SK-N-SH treated with all-trans-retinoic acid at 6 μM for 48 hours (cell line): ENCODE measurements at regions not wholly inside any gene's neighbourhood (a gene's known extent, or its start where the extent isn't known, plus 50 kb on each side); places are given as distances from the start of the nearest gene placed in this dataset.

Experiments
- ATAC-seq: fragments of 200-7000 bp; cut with Tn5 transposase; 3 replicates; pipeline ENCODE4 v1.9.1; 2020; ENCODE audit warnings: mild to moderate bottlenecking, moderate library complexity
- ARNTL ChIP-seq: fragments of 450-650 bp; formaldehyde crosslinking; IDR thresholded peaks from 2 replicates; pipeline ENCODE4 v1.5.0; 2020; ENCODE audit warnings: low read depth, mild to moderate bottlenecking, moderate library complexity, borderline replicate concordance
- BACH2 ChIP-seq: fragments of 250-450 bp; sonication (Bioruptor Pico); IDR thresholded peaks from 2 replicates; pipeline ENCODE4 v1.9.0; 2021; ENCODE audit warnings: mild to moderate bottlenecking, borderline replicate concordance
- CREB5 ChIP-seq: fragments of 250-450 bp; sonication (Bioruptor Pico); IDR thresholded peaks from 2 replicates; pipeline ENCODE4 v1.5.1; 2020; ENCODE audit warnings: low read depth, mild to moderate bottlenecking, moderate library complexity
- CSDC2 ChIP-seq: fragments of 250-450 bp; sonication (Bioruptor Pico); IDR thresholded peaks from 2 replicates; pipeline ENCODE4 v1.5.0; 2020; ENCODE audit warnings: mild to moderate bottlenecking, moderate library complexity
- CSRNP3 ChIP-seq: fragments of 250-450 bp; sonication (Bioruptor Pico); IDR thresholded peaks from 2 replicates; pipeline ENCODE4 v1.5.1; 2021; ENCODE audit warnings: mild to moderate bottlenecking, moderate library complexity
- ESRRG ChIP-seq: fragments of 250-450 bp; sonication (Bioruptor Pico); IDR thresholded peaks from 2 replicates; pipeline ENCODE4 v1.6.1; 2021; ENCODE audit warnings: mild to moderate bottlenecking
- GLIS3 ChIP-seq: fragments of 250-450 bp; sonication (Bioruptor Pico); IDR thresholded peaks from 2 replicates; pipeline ENCODE4 v1.5.0; 2020; ENCODE audit warnings: mild to moderate bottlenecking, moderate library complexity
- ISL1 ChIP-seq: fragments of 250-450 bp; sonication (Bioruptor Pico); IDR thresholded peaks from 2 replicates; pipeline ENCODE4 v2.1.2; 2022; ENCODE audit warnings: mild to moderate bottlenecking, moderate library complexity
- PATZ1 ChIP-seq: fragments of 250-450 bp; sonication (Bioruptor Pico); IDR thresholded peaks from 2 replicates; pipeline ENCODE4 v1.8.0; 2020; ENCODE audit warnings: mild to moderate bottlenecking, moderate library complexity, borderline replicate concordance
- PPARA ChIP-seq: fragments of 250-450 bp; sonication (Bioruptor Pico); IDR thresholded peaks from 2 replicates; pipeline ENCODE4 v1.5.0; 2020; ENCODE audit warnings: mild to moderate bottlenecking, borderline replicate concordance
- RARB ChIP-seq: fragments of 250-450 bp; sonication (Bioruptor Pico); IDR thresholded peaks from 2 replicates; pipeline ENCODE4 v1.8.0; 2021; ENCODE audit warnings: mild to moderate bottlenecking, moderate library complexity
- TCF4 ChIP-seq: fragments of 250-450 bp; sonication (Bioruptor Pico); IDR thresholded peaks from 2 replicates; pipeline ENCODE4 v1.8.0; 2021; ENCODE audit warnings: mild to moderate bottlenecking, moderate library complexity, borderline replicate concordance
- TOX ChIP-seq: fragments of 250-450 bp; sonication (Bioruptor Pico); IDR thresholded peaks from 2 replicates; pipeline ENCODE4 v1.8.0; 2021; ENCODE audit warnings: mild to moderate bottlenecking, moderate library complexity, borderline replicate concordance
- ZC3H10 ChIP-seq: fragments of 250-450 bp; sonication (Bioruptor Pico); IDR thresholded peaks from 2 replicates; pipeline ENCODE4 v1.5.1; 2021; ENCODE audit warnings: mild to moderate bottlenecking, moderate library complexity
- ZFP3 ChIP-seq: fragments of 250-450 bp; sonication (Bioruptor Pico); IDR thresholded peaks from 2 replicates; pipeline ENCODE4 v1.5.0; 2020; ENCODE audit warnings: mild to moderate bottlenecking, moderate library complexity
- ZNF565 ChIP-seq: fragments of 450-650 bp; formaldehyde crosslinking; conservative IDR thresholded peaks from 2 replicates; pipeline ENCODE4 v1.5.0; 2020; ENCODE audit warnings: low read depth, mild to moderate bottlenecking, moderate library complexity
- ZNF70 ChIP-seq: fragments of 450-650 bp; formaldehyde crosslinking; IDR thresholded peaks from 2 replicates; pipeline ENCODE4 v1.5.0; 2020; ENCODE audit warnings: mild to moderate bottlenecking, moderate library complexity
- ZNF8 ChIP-seq: fragments of 450-650 bp; formaldehyde crosslinking; IDR thresholded peaks from 2 replicates; pipeline ENCODE4 v1.5.0; 2020; ENCODE audit warnings: mild to moderate bottlenecking, moderate library complexity
- TF ChIP-seq, protein P1 (sequence below): fragments of 250-450 bp; sonication (Bioruptor Pico); IDR thresholded peaks from 2 replicates; pipeline ENCODE4 v1.8.0; 2021; ENCODE audit warnings: low read depth, mild to moderate bottlenecking, moderate library complexity, borderline replicate concordance
- TF ChIP-seq, protein P2 (sequence below): fragments of 250-450 bp; sonication (Bioruptor Pico); IDR thresholded peaks from 2 replicates; pipeline ENCODE4 v1.5.0; 2020; ENCODE audit warnings: mild to moderate bottlenecking, moderate library complexity

- TF ChIP-seq TOX (CRISPR knock-in tag) (no peak), CREB5 (CRISPR knock-in tag) (no peak), ISL1 (CRISPR knock-in tag) (no peak), BACH2 (CRISPR knock-in tag) (no peak), ZNF565 (no peak), ZC3H10 (CRISPR knock-in tag) (no peak), GLIS3 (CRISPR knock-in tag) (no peak), CSDC2 (no peak), RARB (CRISPR knock-in tag) (no peak), ZNF8 (CRISPR knock-in tag) (no peak), TCF4 (CRISPR knock-in tag) (no peak), PPARA (no peak), ZNF70 (CRISPR knock-in tag) (no peak), ZFP3 (CRISPR knock-in tag) (no peak), CSRNP3 (CRISPR knock-in tag) (no peak), ESRRG (CRISPR knock-in tag) (no peak), ARNTL (CRISPR knock-in tag) (no peak), PATZ1 (CRISPR knock-in tag) (no peak)
- TF ChIP-seq, protein P1, sequence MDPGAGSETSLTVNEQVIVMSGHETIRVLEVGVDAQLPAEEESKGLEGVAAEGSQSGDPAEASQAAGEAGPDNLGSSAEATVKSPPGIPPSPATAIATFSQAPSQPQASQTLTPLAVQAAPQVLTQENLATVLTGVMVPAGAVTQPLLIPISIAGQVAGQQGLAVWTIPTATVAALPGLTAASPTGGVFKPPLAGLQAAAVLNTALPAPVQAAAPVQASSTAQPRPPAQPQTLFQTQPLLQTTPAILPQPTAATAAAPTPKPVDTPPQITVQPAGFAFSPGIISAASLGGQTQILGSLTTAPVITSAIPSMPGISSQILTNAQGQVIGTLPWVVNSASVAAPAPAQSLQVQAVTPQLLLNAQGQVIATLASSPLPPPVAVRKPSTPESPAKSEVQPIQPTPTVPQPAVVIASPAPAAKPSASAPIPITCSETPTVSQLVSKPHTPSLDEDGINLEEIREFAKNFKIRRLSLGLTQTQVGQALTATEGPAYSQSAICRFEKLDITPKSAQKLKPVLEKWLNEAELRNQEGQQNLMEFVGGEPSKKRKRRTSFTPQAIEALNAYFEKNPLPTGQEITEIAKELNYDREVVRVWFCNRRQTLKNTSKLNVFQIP (CRISPR knock-in tag): no peak
- TF ChIP-seq, protein P2, sequence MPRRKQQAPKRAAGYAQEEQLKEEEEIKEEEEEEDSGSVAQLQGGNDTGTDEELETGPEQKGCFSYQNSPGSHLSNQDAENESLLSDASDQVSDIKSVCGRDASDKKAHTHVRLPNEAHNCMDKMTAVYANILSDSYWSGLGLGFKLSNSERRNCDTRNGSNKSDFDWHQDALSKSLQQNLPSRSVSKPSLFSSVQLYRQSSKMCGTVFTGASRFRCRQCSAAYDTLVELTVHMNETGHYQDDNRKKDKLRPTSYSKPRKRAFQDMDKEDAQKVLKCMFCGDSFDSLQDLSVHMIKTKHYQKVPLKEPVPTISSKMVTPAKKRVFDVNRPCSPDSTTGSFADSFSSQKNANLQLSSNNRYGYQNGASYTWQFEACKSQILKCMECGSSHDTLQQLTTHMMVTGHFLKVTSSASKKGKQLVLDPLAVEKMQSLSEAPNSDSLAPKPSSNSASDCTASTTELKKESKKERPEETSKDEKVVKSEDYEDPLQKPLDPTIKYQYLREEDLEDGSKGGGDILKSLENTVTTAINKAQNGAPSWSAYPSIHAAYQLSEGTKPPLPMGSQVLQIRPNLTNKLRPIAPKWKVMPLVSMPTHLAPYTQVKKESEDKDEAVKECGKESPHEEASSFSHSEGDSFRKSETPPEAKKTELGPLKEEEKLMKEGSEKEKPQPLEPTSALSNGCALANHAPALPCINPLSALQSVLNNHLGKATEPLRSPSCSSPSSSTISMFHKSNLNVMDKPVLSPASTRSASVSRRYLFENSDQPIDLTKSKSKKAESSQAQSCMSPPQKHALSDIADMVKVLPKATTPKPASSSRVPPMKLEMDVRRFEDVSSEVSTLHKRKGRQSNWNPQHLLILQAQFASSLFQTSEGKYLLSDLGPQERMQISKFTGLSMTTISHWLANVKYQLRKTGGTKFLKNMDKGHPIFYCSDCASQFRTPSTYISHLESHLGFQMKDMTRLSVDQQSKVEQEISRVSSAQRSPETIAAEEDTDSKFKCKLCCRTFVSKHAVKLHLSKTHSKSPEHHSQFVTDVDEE (CRISPR knock-in tag): no peak
- no peak for ATAC-seq
These were observed 366.5 kb downstream of the KCTD12 start for GRCh38 chr13:76519685-76520084.

- TF ChIP-seq GLIS3 (CRISPR knock-in tag) (no peak), BACH2 (CRISPR knock-in tag) (no peak), ISL1 (CRISPR knock-in tag) (no peak), ZNF70 (CRISPR knock-in tag) (no peak), RARB (CRISPR knock-in tag) (no peak), TCF4 (CRISPR knock-in tag) (no peak), PATZ1 (CRISPR knock-in tag) (no peak), ZNF565 (no peak)
- ATAC-seq: no peak; the same call in 2 of the 3 replicates
These were observed 369.6 kb downstream of the KCTD12 start for GRCh38 chr13:76516586-76516985.
